Smooth muscle cell (in vitro differentiated cells): ENCODE measurements at regions not wholly inside any gene's neighbourhood (a gene's known extent, or its start where the extent isn't known, plus 50 kb on each side); places are given as distances from the start of the nearest gene placed in this dataset.

ENCODE experiments used
- DNase-seq: peaks from one replicate; lab custom pipeline; 2025; ENCODE audit not compliant: unreplicated experiment; lab: John Stamatoyannopoulos, UW
- H2AFZ ChIP-seq: fragments of 200-600 bp; sonication (generic); 2 replicates; pipeline ENCODE4 v1.6.0; 2016; ENCODE audit warnings: antibody characterized with exemption, low read depth, mild to moderate bottlenecking
- H3F3A ChIP-seq: fragments of 200-600 bp; sonication (generic); 2 replicates; pipeline ENCODE4 v1.6.0; 2017; ENCODE audit warnings: antibody characterized with exemption, low read depth
- H3K27ac ChIP-seq: fragments of 200-600 bp; sonication (generic); 2 replicates; pipeline ENCODE4 v1.5.1; 2016; ENCODE audit warnings: low read depth, mild to moderate bottlenecking
- H3K27me3 ChIP-seq: fragments of 200-600 bp; sonication (generic); 2 replicates; pipeline ENCODE4 v1.6.1; 2016; ENCODE audit warnings: low read depth, mild to moderate bottlenecking
- H3K36me3 ChIP-seq: fragments of 200-600 bp; sonication (generic); 2 replicates; pipeline ENCODE4 v1.5.1; 2016; ENCODE audit warnings: low read depth
- H3K4me1 ChIP-seq: fragments of 200-600 bp; sonication (generic); 2 replicates; pipeline ENCODE4 v1.5.1; 2016; ENCODE audit warnings: low read depth
- H3K4me2 ChIP-seq: fragments of 200-600 bp; sonication (generic); 2 replicates; pipeline ENCODE4 v1.6.0; 2016; ENCODE audit warnings: mild to moderate bottlenecking
- H3K4me3 ChIP-seq: fragments of 200-600 bp; sonication (generic); 2 replicates; pipeline ENCODE4 v1.5.1; 2016; ENCODE audit warnings: mild to moderate bottlenecking
- H3K79me2 ChIP-seq: fragments of 200-600 bp; sonication (generic); 2 replicates; pipeline ENCODE4 v1.6.0; 2016; ENCODE audit warnings: low read depth, mild to moderate bottlenecking
- H3K9ac ChIP-seq: fragments of 200-600 bp; sonication (generic); 2 replicates; pipeline ENCODE4 v1.6.0; 2016; ENCODE audit warnings: low read depth
- H3K9me3 ChIP-seq: fragments of 200-600 bp; sonication (generic); replicated peaks from 2 replicates; pipeline ENCODE4 v1.5.1; 2016; ENCODE audit warnings: low read depth
- H4K20me1 ChIP-seq: fragments of 200-600 bp; sonication (generic); 2 replicates; pipeline ENCODE4 v1.6.0; 2016; ENCODE audit warnings: low read depth
- CTCF ChIP-seq: fragments of 200-600 bp; sonication (generic); IDR thresholded peaks from 2 replicates; pipeline ENCODE4 v1.5.1; 2017; ENCODE audit warnings: borderline replicate concordance, mild to moderate bottlenecking, antibody characterized with exemption; ENCODE audit not compliant: insufficient read depth, poor library complexity, severe bottlenecking
- WGBS: methylation state at CpG from one replicate; pipeline ENCODE4 v1.1.7; 2016; ENCODE audit warnings: low lambda C conversion rate; 5-methylcytosine and 5-hydroxymethylcytosine counted together

- H3K27ac ChIP-seq: no peak overlapping the region
- no peaks in the 10 kb centered on the region for H3K4me1 ChIP-seq
- no peak overlapping the region for H3K4me3 ChIP-seq
- no peaks in the 10 kb centered on the region for H3F3A ChIP-seq
- H3K36me3 ChIP-seq: no peaks in the 10 kb centered on the region
- no peaks in the 10 kb centered on the region for H3K27me3 ChIP-seq
- no peak overlapping the region for H3K9ac ChIP-seq
- DNase-seq: no peak
- no peaks in the 10 kb centered on the region for H3K79me2 ChIP-seq
- H3K9me3 ChIP-seq: no peaks in the 10 kb centered on the region
- no peak for TF ChIP-seq CTCF
- H3K4me2 ChIP-seq: no peak overlapping the region
- 93% methylated on average over 1 of the region's 1 CpG for WGBS
- no peak overlapping the region for H2AFZ ChIP-seq
- H4K20me1 ChIP-seq: no peaks in the 10 kb centered on the region
These were observed 640.7 kb upstream of the AGA start for GRCh38 chr4:178082906-178083305.

GRCh38 chr4:178083968-178084367 lies 641.7 kb upstream of the AGA start:
- Histone ChIP-seq H3K36me3 (no peaks in the 10 kb centered on the region), H3K4me2 (no peak overlapping the region), H3K9me3 (no peaks in the 10 kb centered on the region), H3K9ac (no peak overlapping the region), H3K27me3 (no peaks in the 10 kb centered on the region), H2AFZ (no peak overlapping the region), H3K27ac (no peak overlapping the region), H3K4me1 (no peaks in the 10 kb centered on the region), H3K4me3 (no peak overlapping the region), H3K79me2 (no peaks in the 10 kb centered on the region), H4K20me1 (no peaks in the 10 kb centered on the region), H3F3A (no peaks in the 10 kb centered on the region)
- TF ChIP-seq CTCF: no peak
- 97% methylated on average over 5 of the region's 5 CpGs for WGBS
- DNase-seq: no peak

- no peak overlapping the region for H3K9ac ChIP-seq
- TF ChIP-seq CTCF: no peak
- H3K9me3 ChIP-seq: no peaks in the 10 kb centered on the region
- H4K20me1 ChIP-seq: no peaks in the 10 kb centered on the region
- H3K27ac ChIP-seq: no peak overlapping the region
- no peaks in the 10 kb centered on the region for H3K79me2 ChIP-seq
- no peaks in the 10 kb centered on the region for H3F3A ChIP-seq
- H3K4me3 ChIP-seq: no peak overlapping the region
- no peaks in the 10 kb centered on the region for H3K4me1 ChIP-seq
- WGBS: 29% methylated on average over 2 of the region's 2 CpGs
- peak overlapping the region; percentile 78 for H3K4me2 ChIP-seq
- H2AFZ ChIP-seq: peak overlapping the region; percentile 83
- no peaks in the 10 kb centered on the region for H3K36me3 ChIP-seq
- H3K27me3 ChIP-seq: no peaks in the 10 kb centered on the region
- DNase-seq: no peak
These were observed 644.1 kb upstream of the AGA start for GRCh38 chr4:178086320-178086719.

GRCh38 chr4:178090640-178091411 lies 648.6 kb upstream of the AGA start:
- H3K4me1 ChIP-seq: no peaks in the 10 kb centered on the region
- H2AFZ ChIP-seq: no peak overlapping the region
- H3K27ac ChIP-seq: no peak overlapping the region
- no peaks in the 10 kb centered on the region for H3K27me3 ChIP-seq
- no peaks in the 10 kb centered on the region for H3K79me2 ChIP-seq
- H3F3A ChIP-seq: no peaks in the 10 kb centered on the region
- no peaks in the 10 kb centered on the region for H4K20me1 ChIP-seq
- no peak overlapping the region for H3K4me2 ChIP-seq
- 87% methylated on average over 20 of the region's 20 CpGs for WGBS
- H3K9me3 ChIP-seq: no peaks in the 10 kb centered on the region
- no peak for DNase-seq
- H3K4me3 ChIP-seq: no peak overlapping the region
- no peaks in the 10 kb centered on the region for H3K36me3 ChIP-seq
- no peak for TF ChIP-seq CTCF
- no peak overlapping the region for H3K9ac ChIP-seq
